Epidermal melanocyte (primary cell): ENCODE measurements at regions not wholly inside any gene's neighbourhood (a gene's known extent, or its start where the extent isn't known, plus 50 kb on each side); places are given as distances from the start of the nearest gene placed in this dataset.

ENCODE experiments used
- DNase-seq: peaks from one replicate; pipeline ENCODE4 v3.0.0; 2011; ENCODE audit warnings: low spot score; ENCODE audit not compliant: insufficient read length

- DNase-seq, result no peak
Measured at GRCh38 chr5:77845324-77845646, 69.1 kb upstream of the TBCA start.

- no peak for DNase-seq
Measured at GRCh38 chr5:77844623-77845323, 68.6 kb upstream of the TBCA start.

- DNase-seq, result no peak
Measured at GRCh38 chr5:77844373-77844622, 68.2 kb upstream of the TBCA start.

GRCh38 chr5:77843570-77844372, 67.6 kb upstream of the TBCA start:
- DNase-seq, result no peak

- DNase-seq, result no peak
Measured at GRCh38 chr5:77842243-77842642, 66.1 kb upstream of the TBCA start.

GRCh38 chr5:77841616-77842015, 65.5 kb upstream of the TBCA start:
- no peak for DNase-seq

GRCh38 chr5:77840930-77841329, 64.8 kb upstream of the TBCA start:
- DNase-seq, result no peak

- no peak for DNase-seq
Measured at GRCh38 chr5:77839691-77840090, 63.6 kb upstream of the TBCA start.

GRCh38 chr5:77832938-77833337, 56.8 kb upstream of the TBCA start:
- DNase-seq, result no peak

- DNase-seq, result no peak
Measured at GRCh38 chr5:77832166-77832770, 56.1 kb upstream of the TBCA start.

- no peak for DNase-seq
Measured at GRCh38 chr5:77828445-77828844, 52.3 kb upstream of the TBCA start.
